ENCODE measurements at regions not wholly inside any gene's neighbourhood (a gene's known extent, or its start where the extent isn't known, plus 50 kb on each side); places are given as distances from the start of the nearest gene placed in this dataset.
"Not testable (repeated sequence)": the region's sequence is repeated elsewhere in the genome, so short reads cannot be mapped to it uniquely, and the experiment has no call there.

- DNase-seq = no peak
These were observed 426.4 kb downstream of the PCNX1 start for GRCh38 chr14:71333705-71334104.

GRCh38 chr14:71336489-71337192 is 429.4 kb downstream of the PCNX1 start:
- no peak for DNase-seq

- no peak for DNase-seq
These were observed 430.9 kb downstream of the PCNX1 start for GRCh38 chr14:71338153-71338552.

GRCh38 chr14:71339650-71340415 is 432.6 kb downstream of the PCNX1 start:
- DNase-seq = no peak

GRCh38 chr14:71341156-71341555 is 433.9 kb downstream of the PCNX1 start:
- no peak for DNase-seq

GRCh38 chr14:71343724-71344123 is 436.5 kb downstream of the PCNX1 start:
- DNase-seq = no peak

GRCh38 chr14:71344506-71344905 is 437.2 kb downstream of the PCNX1 start:
- DNase-seq = no peak

GRCh38 chr14:71346685-71347084 is 439.4 kb downstream of the PCNX1 start:
- no peak for DNase-seq

- DNase-seq = no peak
These were observed 441.1 kb downstream of the PCNX1 start for GRCh38 chr14:71348394-71348793.

- no peak for DNase-seq
These were observed 441.6 kb downstream of the PCNX1 start for GRCh38 chr14:71348817-71349216.

- no peak for DNase-seq
These were observed 446.9 kb downstream of the PCNX1 start for GRCh38 chr14:71354142-71354541.

GRCh38 chr14:71354801-71355200 is 447.5 kb downstream of the PCNX1 start:
- no peak for DNase-seq

GRCh38 chr14:71355324-71356201 is 448.3 kb downstream of the PCNX1 start:
- DNase-seq = no peak

- no peak for DNase-seq
These were observed 451.1 kb downstream of the PCNX1 start for GRCh38 chr14:71358209-71358931.

GRCh38 chr14:71358932-71359421 is 451.7 kb downstream of the PCNX1 start:
- DNase-seq = not testable (repeated sequence)

- DNase-seq = no peak
These were observed 452.6 kb downstream of the PCNX1 start for GRCh38 chr14:71359823-71360222.

GRCh38 chr14:71361336-71361735 is 454.1 kb downstream of the PCNX1 start:
- no peak for DNase-seq

GRCh38 chr14:71361874-71362273 is 454.6 kb downstream of the PCNX1 start:
- no peak for DNase-seq

- DNase-seq = no peak
These were observed 455.0 kb downstream of the PCNX1 start for GRCh38 chr14:71362282-71362681.

- DNase-seq = no peak
These were observed 455.8 kb downstream of the PCNX1 start for GRCh38 chr14:71362920-71363584.

- no peak for DNase-seq
These were observed 457.0 kb downstream of the PCNX1 start for GRCh38 chr14:71363946-71364925.
